ENCODE measurements at regions not wholly inside any gene's neighbourhood (a gene's known extent, or its start where the extent isn't known, plus 50 kb on each side); places are given as distances from the start of the nearest gene placed in this dataset.

DNA sequence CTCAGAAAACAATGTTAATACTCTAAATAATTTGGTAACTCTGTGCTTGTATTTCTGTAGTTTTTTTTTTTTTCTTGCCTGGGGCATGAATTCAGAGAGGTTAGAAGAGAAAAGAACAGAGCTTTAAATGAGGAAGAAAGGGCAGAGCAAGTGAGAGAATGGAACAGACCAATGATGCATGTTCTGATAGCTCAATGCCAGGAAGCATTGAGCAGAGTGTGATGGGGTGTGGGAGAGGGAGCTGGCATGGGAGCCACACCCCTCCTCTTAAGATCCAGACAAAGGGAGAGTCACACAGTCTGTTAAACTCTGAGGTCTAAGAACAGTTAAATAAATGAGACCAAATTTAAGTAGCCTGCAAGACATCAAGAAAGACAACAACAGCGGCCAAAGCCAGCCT is 538.6 kb downstream of the TUSC7 start:
- Mint-ChIP-seq H3K36me3 (ENCODE audit: low read depth, unreplicated experiment) (no peaks in the 10 kb centered on the region), H3K4me1 (ENCODE audit: unreplicated experiment) (peaks cover 18% of the 10 kb centered on the region), H3K27ac (ENCODE audit: unreplicated experiment) (no peak overlapping the region), H3K27me3 (ENCODE audit: unreplicated experiment) (no peaks in the 10 kb centered on the region), H3K4me3 (ENCODE audit: unreplicated experiment) (no peak overlapping the region), H3K9me3 (ENCODE audit: unreplicated experiment) (no peaks in the 10 kb centered on the region)
- TF ChIP-seq, protein P1, sequence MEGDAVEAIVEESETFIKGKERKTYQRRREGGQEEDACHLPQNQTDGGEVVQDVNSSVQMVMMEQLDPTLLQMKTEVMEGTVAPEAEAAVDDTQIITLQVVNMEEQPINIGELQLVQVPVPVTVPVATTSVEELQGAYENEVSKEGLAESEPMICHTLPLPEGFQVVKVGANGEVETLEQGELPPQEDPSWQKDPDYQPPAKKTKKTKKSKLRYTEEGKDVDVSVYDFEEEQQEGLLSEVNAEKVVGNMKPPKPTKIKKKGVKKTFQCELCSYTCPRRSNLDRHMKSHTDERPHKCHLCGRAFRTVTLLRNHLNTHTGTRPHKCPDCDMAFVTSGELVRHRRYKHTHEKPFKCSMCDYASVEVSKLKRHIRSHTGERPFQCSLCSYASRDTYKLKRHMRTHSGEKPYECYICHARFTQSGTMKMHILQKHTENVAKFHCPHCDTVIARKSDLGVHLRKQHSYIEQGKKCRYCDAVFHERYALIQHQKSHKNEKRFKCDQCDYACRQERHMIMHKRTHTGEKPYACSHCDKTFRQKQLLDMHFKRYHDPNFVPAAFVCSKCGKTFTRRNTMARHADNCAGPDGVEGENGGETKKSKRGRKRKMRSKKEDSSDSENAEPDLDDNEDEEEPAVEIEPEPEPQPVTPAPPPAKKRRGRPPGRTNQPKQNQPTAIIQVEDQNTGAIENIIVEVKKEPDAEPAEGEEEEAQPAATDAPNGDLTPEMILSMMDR (IDR thresholded peaks at IDR 0.05; ENCODE audit: unreplicated experiment): no peak
- no peak for DNase-seq (ENCODE audit: low spot score)

DNA sequence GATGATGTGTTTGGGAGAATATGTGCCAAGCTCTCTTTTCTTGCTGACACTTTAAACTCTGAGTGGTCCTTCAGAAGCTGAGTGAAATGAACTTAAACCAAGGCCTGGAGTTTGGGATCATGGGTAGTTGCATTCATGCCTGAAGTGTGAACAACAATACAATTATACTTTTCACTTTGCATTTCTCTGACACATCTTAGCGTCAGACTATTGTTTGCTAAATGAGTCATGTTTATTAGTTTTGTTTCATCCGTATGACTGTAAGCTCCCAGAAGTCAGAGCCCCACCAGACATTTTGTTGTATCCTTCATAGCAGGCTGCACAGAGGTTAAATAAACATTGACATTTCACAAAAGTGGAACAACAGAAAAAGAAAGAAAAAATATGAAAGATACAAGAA is 542.6 kb downstream of the TUSC7 start:
- H3K36me3 Mint-ChIP-seq (ENCODE audit: low read depth, unreplicated experiment): no peaks in the 10 kb centered on the region
- H3K4me1 Mint-ChIP-seq (ENCODE audit: unreplicated experiment): peaks cover 13% of the 10 kb centered on the region
- H3K4me3 Mint-ChIP-seq (ENCODE audit: unreplicated experiment): no peak overlapping the region
- no peaks in the 10 kb centered on the region for H3K9me3 Mint-ChIP-seq (ENCODE audit: unreplicated experiment)
- TF ChIP-seq, protein P1 (IDR thresholded peaks at IDR 0.05; ENCODE audit: unreplicated experiment): no peak
- H3K27me3 Mint-ChIP-seq (ENCODE audit: unreplicated experiment): no peaks in the 10 kb centered on the region
- DNase-seq (ENCODE audit: low spot score): no peak
- H3K27ac Mint-ChIP-seq (ENCODE audit: unreplicated experiment): peak overlapping the region; percentile 48

DNA sequence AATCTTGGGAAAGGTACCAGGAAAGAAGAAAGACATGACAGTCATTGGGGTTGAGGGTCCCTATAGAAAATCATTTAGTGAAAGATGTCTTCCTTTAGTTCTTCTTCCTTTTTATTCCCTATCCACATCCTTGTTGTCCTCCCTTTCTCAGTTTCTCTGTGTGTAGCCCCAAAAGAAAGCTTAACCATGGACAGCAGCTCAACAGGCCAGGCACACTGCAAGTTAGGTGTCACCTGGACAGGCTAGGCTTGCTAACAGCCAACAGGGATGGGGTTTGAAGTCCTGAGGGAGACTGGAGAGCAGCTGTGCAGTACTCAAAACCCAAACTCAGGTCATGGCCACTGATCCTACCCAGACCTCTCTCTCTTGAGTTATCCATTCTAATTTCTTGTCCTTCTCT is 543.1 kb downstream of the TUSC7 start:
- no peak overlapping the region for H3K4me3 Mint-ChIP-seq (ENCODE audit: unreplicated experiment)
- no peaks in the 10 kb centered on the region for H3K27me3 Mint-ChIP-seq (ENCODE audit: unreplicated experiment)
- peaks cover 13% of the 10 kb centered on the region for H3K4me1 Mint-ChIP-seq (ENCODE audit: unreplicated experiment)
- no peak overlapping the region for H3K27ac Mint-ChIP-seq (ENCODE audit: unreplicated experiment)
- no peaks in the 10 kb centered on the region for H3K36me3 Mint-ChIP-seq (ENCODE audit: low read depth, unreplicated experiment)
- TF ChIP-seq, protein P1 (IDR thresholded peaks at IDR 0.05; ENCODE audit: unreplicated experiment): no peak
- no peaks in the 10 kb centered on the region for H3K9me3 Mint-ChIP-seq (ENCODE audit: unreplicated experiment)
- DNase-seq (ENCODE audit: low spot score): no peak

DNA sequence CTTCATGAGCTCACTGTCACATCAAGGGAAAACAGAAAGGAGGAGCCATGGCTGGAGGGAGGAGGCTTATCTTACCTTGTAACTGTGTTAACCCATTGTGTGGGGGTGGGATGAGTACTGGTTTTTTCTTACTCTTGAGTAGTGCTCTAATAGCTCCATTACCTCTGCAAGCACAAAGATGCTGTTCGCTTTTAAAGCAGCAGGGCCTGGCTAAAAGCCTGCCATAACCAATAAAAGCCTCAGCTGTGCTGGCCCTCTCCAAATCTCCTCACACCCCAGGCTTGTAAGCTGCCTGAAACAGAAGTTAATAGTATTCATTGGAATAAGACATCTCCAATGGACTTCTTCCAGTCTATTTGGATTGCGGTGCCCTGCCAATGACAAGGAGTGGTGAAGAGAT is 544.1 kb downstream of the TUSC7 start:
- Mint-ChIP-seq H3K36me3 (ENCODE audit: low read depth, unreplicated experiment) (no peaks in the 10 kb centered on the region), H3K27ac (ENCODE audit: unreplicated experiment) (no peak overlapping the region)

DNA sequence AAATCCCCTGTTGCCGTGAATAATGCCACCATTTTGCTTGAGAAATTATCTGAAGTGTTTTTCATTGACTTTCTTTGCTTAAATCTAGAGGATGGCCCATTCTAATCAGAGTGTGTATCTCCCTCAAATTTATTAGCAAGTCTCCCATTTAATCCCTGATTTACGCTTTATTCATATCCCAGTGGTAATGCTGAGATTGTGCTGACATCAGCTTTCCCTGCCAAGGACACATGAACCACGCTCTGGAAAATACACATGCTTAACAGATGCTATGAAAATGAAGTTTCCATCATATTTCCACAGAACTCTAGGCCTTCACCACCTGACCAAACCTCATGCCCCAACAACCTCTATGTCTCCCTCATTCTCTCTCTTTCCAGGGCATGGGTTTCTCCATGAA is 545.4 kb downstream of the TUSC7 start:
- peaks cover 13% of the 10 kb centered on the region for H3K4me1 Mint-ChIP-seq (ENCODE audit: unreplicated experiment)
- H3K4me3 Mint-ChIP-seq (ENCODE audit: unreplicated experiment): no peak overlapping the region
- no peaks in the 10 kb centered on the region for H3K9me3 Mint-ChIP-seq (ENCODE audit: unreplicated experiment)
- no peaks in the 10 kb centered on the region for H3K36me3 Mint-ChIP-seq (ENCODE audit: low read depth, unreplicated experiment)
- no peak overlapping the region for H3K27ac Mint-ChIP-seq (ENCODE audit: unreplicated experiment)
- DNase-seq (ENCODE audit: low spot score): no peak
- no peaks in the 10 kb centered on the region for H3K27me3 Mint-ChIP-seq (ENCODE audit: unreplicated experiment)
- TF ChIP-seq, protein P1 (IDR thresholded peaks at IDR 0.05; ENCODE audit: unreplicated experiment): no peak

More for the DNA sequence above, 544.1 kb downstream of the TUSC7 start:
- TF ChIP-seq, protein P1 (IDR thresholded peaks at IDR 0.05; ENCODE audit: unreplicated experiment): no peak
- DNase-seq (ENCODE audit: low spot score): no peak
- Mint-ChIP-seq H3K27me3 (ENCODE audit: unreplicated experiment) (no peaks in the 10 kb centered on the region), H3K4me1 (ENCODE audit: unreplicated experiment) (peaks cover 13% of the 10 kb centered on the region), H3K4me3 (ENCODE audit: unreplicated experiment) (no peak overlapping the region), H3K9me3 (ENCODE audit: unreplicated experiment) (no peaks in the 10 kb centered on the region)
